WTC11 (cell line): ENCODE measurements at regions not wholly inside any gene's neighbourhood (a gene's known extent, or its start where the extent isn't known, plus 50 kb on each side); places are given as distances from the start of the nearest gene placed in this dataset.

Experiments used
- ATAC-seq: fragments of 200-7000 bp; cut with Tn5 transposase; 2 replicates; pipeline ENCODE4 v1.10.0; 2021; ENCODE audit warnings: mild to moderate bottlenecking, moderate library complexity
- CTCF ChIA-PET: fragments of 300-600 bp; sonication (Branson Sonifier 250); formaldehyde crosslinking; loops from one replicate; lab custom pipeline; 2021; ENCODE audit warnings: antibody characterized with exemption; lab: Charles Lee
- POLR2A ChIA-PET: fragments of 350-600 bp; sonication (Branson Sonifier 250); formaldehyde crosslinking; loops from one replicate; lab custom pipeline; 2021; ENCODE audit warnings: antibody characterized with exemption; lab: Charles Lee
- DNase-seq: peaks from one replicate; pipeline ENCODE4 v3.0.0; 2021; ENCODE audit warnings: low spot score
- H3K27ac Mint-ChIP-seq: 2 replicates; pipeline ENCODE4 v1.8.0; 2021; ENCODE audit warnings: mixed read lengths
- H3K27me3 Mint-ChIP-seq: 2 replicates; pipeline ENCODE4 v1.8.0; 2021; ENCODE audit warnings: low read depth, mild to moderate bottlenecking, moderate library complexity, mixed read lengths
- H3K36me3 Mint-ChIP-seq: 2 replicates; pipeline ENCODE4 v1.8.0; 2021; ENCODE audit warnings: mixed read lengths
- H3K4me1 Mint-ChIP-seq: 2 replicates; pipeline ENCODE4 v1.8.0; 2022; ENCODE audit warnings: mixed read lengths
- H3K4me3 Mint-ChIP-seq: 2 replicates; pipeline ENCODE4 v1.8.0; 2021; ENCODE audit warnings: mild to moderate bottlenecking, moderate library complexity, mixed read lengths
- H3K9me3 Mint-ChIP-seq: 2 replicates; pipeline ENCODE4 v1.8.0; 2021; ENCODE audit warnings: mixed read lengths
- ARID4B ChIP-seq: sonication (generic); formaldehyde crosslinking; IDR thresholded peaks from 2 replicates; pipeline ENCODE4 v1.8.0; 2023; ENCODE audit warnings: missing genetic modification reagents, mild to moderate bottlenecking, borderline replicate concordance
- ATF2 ChIP-seq: sonication (generic); formaldehyde crosslinking; IDR thresholded peaks from 2 replicates; pipeline ENCODE4 v1.8.1; 2022; ENCODE audit warnings: low read depth, missing genetic modification reagents, borderline replicate concordance
- FOXJ3 ChIP-seq: sonication (generic); formaldehyde crosslinking; IDR thresholded peaks from 2 replicates; pipeline ENCODE4 v1.9.0; 2021; ENCODE audit warnings: missing genetic modification reagents, mild to moderate bottlenecking, borderline replicate concordance
- GRHL2 ChIP-seq: fragments of 250-450 bp; sonication (Bioruptor Pico); IDR thresholded peaks from 2 replicates; pipeline ENCODE4 v1.8.0; 2022; ENCODE audit warnings: mild to moderate bottlenecking, moderate library complexity; ENCODE audit not compliant: insufficient replicate concordance, severe bottlenecking
- GTF2I ChIP-seq: fragments of 250-450 bp; sonication (Bioruptor Pico); conservative IDR thresholded peaks from 2 replicates; pipeline ENCODE4 v1.4.0; 2021; ENCODE audit warnings: mild to moderate bottlenecking
- JUN ChIP-seq: sonication (generic); formaldehyde crosslinking; IDR thresholded peaks from 2 replicates; pipeline ENCODE4 v1.8.0; 2023; ENCODE audit warnings: mild to moderate bottlenecking, missing genetic modification reagents
- KAT7 ChIP-seq: sonication (generic); formaldehyde crosslinking; IDR thresholded peaks from 2 replicates; pipeline ENCODE4 v1.8.1; 2023; ENCODE audit warnings: missing genetic modification reagents, mild to moderate bottlenecking, borderline replicate concordance
- MLX ChIP-seq: sonication (generic); formaldehyde crosslinking; IDR thresholded peaks from 2 replicates; pipeline ENCODE4 v1.8.1; 2023; ENCODE audit warnings: mild to moderate bottlenecking, missing genetic modification reagents, moderate library complexity
- MXD4 ChIP-seq: fragments of 250-450 bp; sonication (Bioruptor Pico); IDR thresholded peaks from 2 replicates; pipeline ENCODE4 v1.8.0; 2021; ENCODE audit warnings: mild to moderate bottlenecking, moderate library complexity, borderline replicate concordance
- NFYB ChIP-seq: sonication (generic); formaldehyde crosslinking; conservative IDR thresholded peaks from 2 replicates; pipeline ENCODE4 v1.8.0; 2022; ENCODE audit warnings: low read depth, missing genetic modification reagents
- RORB ChIP-seq: fragments of 250-450 bp; sonication (Bioruptor Pico); IDR thresholded peaks from 2 replicates; pipeline ENCODE4 v1.9.0; 2021; ENCODE audit warnings: mild to moderate bottlenecking
- STAT6 ChIP-seq: sonication (generic); formaldehyde crosslinking; conservative IDR thresholded peaks from 2 replicates; pipeline ENCODE4 v1.8.1; 2023; ENCODE audit warnings: mild to moderate bottlenecking, low read depth, missing genetic modification reagents, moderate library complexity
- USF2 ChIP-seq: sonication (generic); formaldehyde crosslinking; IDR thresholded peaks from 2 replicates; pipeline ENCODE4 v1.8.1; 2023; ENCODE audit warnings: mild to moderate bottlenecking, missing genetic modification reagents, moderate library complexity
- ZNF138 ChIP-seq: sonication (generic); formaldehyde crosslinking; conservative IDR thresholded peaks from 2 replicates; pipeline ENCODE4 v1.8.1; 2022; ENCODE audit warnings: mild to moderate bottlenecking, moderate library complexity, missing genetic modification reagents
- ZNF232 ChIP-seq: sonication (generic); formaldehyde crosslinking; IDR thresholded peaks from 2 replicates; pipeline ENCODE4 v1.8.0; 2022; ENCODE audit warnings: mild to moderate bottlenecking, missing genetic modification reagents
- ZNF317 ChIP-seq: sonication (generic); formaldehyde crosslinking; IDR thresholded peaks from 2 replicates; pipeline ENCODE4 v1.8.1; 2023; ENCODE audit warnings: low read depth, mild to moderate bottlenecking, moderate library complexity, missing genetic modification reagents, borderline replicate concordance
- ZNF423 ChIP-seq: fragments of 250-450 bp; sonication (Bioruptor Pico); IDR thresholded peaks from 2 replicates; pipeline ENCODE4 v2.1.2; 2022; ENCODE audit warnings: mild to moderate bottlenecking, moderate library complexity
- TF ChIP-seq, protein P1 (sequence below): fragments of 250-450 bp; sonication (Bioruptor Pico); IDR thresholded peaks from 2 replicates; pipeline ENCODE4 v1.9.0; 2021; ENCODE audit warnings: mild to moderate bottlenecking
- TF ChIP-seq, protein P2 (sequence below): sonication (generic); formaldehyde crosslinking; IDR thresholded peaks from 2 replicates; pipeline ENCODE4 v1.8.1; 2022; ENCODE audit warnings: missing genetic modification reagents, borderline replicate concordance
- TF ChIP-seq, protein P3 (sequence below): fragments of 250-450 bp; sonication (Bioruptor Pico); IDR thresholded peaks from 2 replicates; pipeline ENCODE4 v1.9.0; 2021; ENCODE audit warnings: moderate library complexity, mild to moderate bottlenecking, inconsistent platforms, borderline replicate concordance
- TF ChIP-seq, protein P4 (sequence below): fragments of 250-450 bp; sonication (Bioruptor Pico); IDR thresholded peaks from 2 replicates; pipeline ENCODE4 v2.1.2; 2022; ENCODE audit warnings: mild to moderate bottlenecking, moderate library complexity

DNA sequence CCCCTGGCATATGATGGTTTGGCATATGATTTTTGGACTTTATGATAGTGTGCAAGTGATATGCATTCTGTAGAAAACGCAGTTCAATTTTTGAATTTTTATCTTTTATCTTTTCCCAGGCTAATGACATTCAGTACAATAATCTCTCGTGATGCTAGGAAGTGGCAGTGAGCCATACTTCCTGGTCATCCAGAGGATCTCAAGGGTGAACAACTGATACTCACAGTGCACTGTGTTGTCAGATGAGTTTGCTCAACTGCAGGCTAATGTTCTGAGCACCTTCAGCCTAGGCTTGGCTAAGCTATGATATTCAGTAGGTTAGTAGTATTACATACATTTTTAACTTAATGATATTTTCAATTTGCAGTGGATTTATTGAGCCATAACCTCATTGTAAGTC is 405.3 kb downstream of the PCDH7 start:
- H3K36me3 Mint-ChIP-seq, result no peaks in the 10 kb centered on the region
- TF ChIP-seq NFYB, result no peak
- TF ChIP-seq MLX (CRISPR knock-in tag), result no peak
- TF ChIP-seq ZNF423, result no peak
- no peak for TF ChIP-seq ZNF317
- TF ChIP-seq RORB (CRISPR knock-in tag), result no peak
- no peak for TF ChIP-seq KAT7 (CRISPR knock-in tag)
- TF ChIP-seq ZNF232 (CRISPR knock-in tag), result no peak
- H3K4me1 Mint-ChIP-seq, result peaks cover 18% of the 10 kb centered on the region
- POLR2A ChIA-PET, result no interaction called here
- no peak for DNase-seq
- no peaks in the 10 kb centered on the region for H3K27me3 Mint-ChIP-seq
- ATAC-seq, result no peak
- no peak overlapping the region for H3K27ac Mint-ChIP-seq
- CTCF ChIA-PET, result no interaction called here
- no peaks in the 10 kb centered on the region for H3K9me3 Mint-ChIP-seq
- no peak overlapping the region for H3K4me3 Mint-ChIP-seq

GRCh38 chr4:31126881-31127398 is 406.8 kb downstream of the PCDH7 start:
- ATAC-seq (no peak), DNase-seq (no peak)
- no peak overlapping the region for H3K27ac Mint-ChIP-seq
- no peaks in the 10 kb centered on the region for H3K27me3 Mint-ChIP-seq
- H3K4me1 Mint-ChIP-seq, result peaks cover 16% of the 10 kb centered on the region
- no peaks in the 10 kb centered on the region for H3K9me3 Mint-ChIP-seq
- H3K4me3 Mint-ChIP-seq, result no peak overlapping the region
- H3K36me3 Mint-ChIP-seq, result no peaks in the 10 kb centered on the region
- CTCF ChIA-PET, result no interaction called here
- POLR2A ChIA-PET, result no interaction called here
- no peak for TF ChIP-seq STAT6 (CRISPR knock-in tag)
- TF ChIP-seq, protein P1, sequence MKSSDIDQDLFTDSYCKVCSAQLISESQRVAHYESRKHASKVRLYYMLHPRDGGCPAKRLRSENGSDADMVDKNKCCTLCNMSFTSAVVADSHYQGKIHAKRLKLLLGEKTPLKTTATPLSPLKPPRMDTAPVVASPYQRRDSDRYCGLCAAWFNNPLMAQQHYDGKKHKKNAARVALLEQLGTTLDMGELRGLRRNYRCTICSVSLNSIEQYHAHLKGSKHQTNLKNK, result no peak
- no peak for TF ChIP-seq ATF2 (CRISPR knock-in tag)
- no peak for TF ChIP-seq ARID4B (CRISPR knock-in tag)
- no peak for TF ChIP-seq USF2 (CRISPR knock-in tag)
- TF ChIP-seq, protein P2, sequence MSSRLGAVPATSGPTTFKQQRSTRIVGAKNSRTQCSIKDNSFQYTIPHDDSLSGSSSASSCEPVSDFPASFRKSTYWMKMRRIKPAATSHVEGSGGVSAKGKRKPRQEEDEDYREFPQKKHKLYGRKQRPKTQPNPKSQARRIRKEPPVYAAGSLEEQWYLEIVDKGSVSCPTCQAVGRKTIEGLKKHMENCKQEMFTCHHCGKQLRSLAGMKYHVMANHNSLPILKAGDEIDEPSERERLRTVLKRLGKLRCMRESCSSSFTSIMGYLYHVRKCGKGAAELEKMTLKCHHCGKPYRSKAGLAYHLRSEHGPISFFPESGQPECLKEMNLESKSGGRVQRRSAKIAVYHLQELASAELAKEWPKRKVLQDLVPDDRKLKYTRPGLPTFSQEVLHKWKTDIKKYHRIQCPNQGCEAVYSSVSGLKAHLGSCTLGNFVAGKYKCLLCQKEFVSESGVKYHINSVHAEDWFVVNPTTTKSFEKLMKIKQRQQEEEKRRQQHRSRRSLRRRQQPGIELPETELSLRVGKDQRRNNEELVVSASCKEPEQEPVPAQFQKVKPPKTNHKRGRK (CRISPR knock-in tag), result no peak
- TF ChIP-seq MXD4 (CRISPR knock-in tag), result no peak
- no peak for TF ChIP-seq FOXJ3 (CRISPR knock-in tag)
- TF ChIP-seq, protein P3, sequence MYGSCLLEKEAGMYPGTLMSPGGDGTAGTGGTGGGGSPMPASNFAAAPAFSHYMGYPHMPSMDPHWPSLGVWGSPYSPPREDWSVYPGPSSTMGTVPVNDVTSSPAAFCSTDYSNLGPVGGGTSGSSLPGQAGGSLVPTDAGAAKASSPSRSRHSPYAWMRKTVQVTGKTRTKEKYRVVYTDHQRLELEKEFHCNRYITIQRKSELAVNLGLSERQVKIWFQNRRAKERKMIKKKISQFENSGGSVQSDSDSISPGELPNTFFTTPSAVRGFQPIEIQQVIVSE (CRISPR knock-in tag), result no peak
- no peak for TF ChIP-seq ZNF138 (CRISPR knock-in tag)
- no peak for TF ChIP-seq JUN (CRISPR knock-in tag)
- TF ChIP-seq GRHL2 (CRISPR knock-in tag), result no peak
- TF ChIP-seq, protein P4, sequence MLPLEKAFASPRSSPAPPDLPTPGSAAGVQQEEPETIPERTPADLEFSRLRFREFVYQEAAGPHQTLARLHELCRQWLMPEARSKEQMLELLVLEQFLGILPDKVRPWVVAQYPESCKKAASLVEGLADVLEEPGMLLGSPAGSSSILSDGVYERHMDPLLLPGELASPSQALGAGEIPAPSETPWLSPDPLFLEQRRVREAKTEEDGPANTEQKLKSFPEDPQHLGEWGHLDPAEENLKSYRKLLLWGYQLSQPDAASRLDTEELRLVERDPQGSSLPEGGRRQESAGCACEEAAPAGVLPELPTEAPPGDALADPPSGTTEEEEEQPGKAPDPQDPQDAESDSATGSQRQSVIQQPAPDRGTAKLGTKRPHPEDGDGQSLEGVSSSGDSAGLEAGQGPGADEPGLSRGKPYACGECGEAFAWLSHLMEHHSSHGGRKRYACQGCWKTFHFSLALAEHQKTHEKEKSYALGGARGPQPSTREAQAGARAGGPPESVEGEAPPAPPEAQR (CRISPR knock-in tag), result no peak
- no peak for TF ChIP-seq GTF2I (CRISPR knock-in tag)
- TF ChIP-seq ZNF232 (CRISPR knock-in tag), result no peak
